GM10266 (cell line): ENCODE measurements at regions not wholly inside any gene's neighbourhood (a gene's known extent, or its start where the extent isn't known, plus 50 kb on each side); places are given as distances from the start of the nearest gene placed in this dataset.
"Not testable (repeated sequence)": the region's sequence is repeated elsewhere in the genome, so short reads cannot be mapped to it uniquely, and the experiment has no call there.

ENCODE experiments used
- DNase-seq: peaks from one replicate; pipeline ENCODE4 v3.0.0; 2012; ENCODE audit errors: extremely low spot score
- CTCF ChIP-seq: IDR thresholded peaks from 2 replicates; pipeline ENCODE4 v1.5.1; 2012; ENCODE audit warnings: mild to moderate bottlenecking, low read depth; ENCODE audit not compliant: control insufficient read depth, insufficient read depth; ENCODE audit errors: missing control alignments

DNA sequence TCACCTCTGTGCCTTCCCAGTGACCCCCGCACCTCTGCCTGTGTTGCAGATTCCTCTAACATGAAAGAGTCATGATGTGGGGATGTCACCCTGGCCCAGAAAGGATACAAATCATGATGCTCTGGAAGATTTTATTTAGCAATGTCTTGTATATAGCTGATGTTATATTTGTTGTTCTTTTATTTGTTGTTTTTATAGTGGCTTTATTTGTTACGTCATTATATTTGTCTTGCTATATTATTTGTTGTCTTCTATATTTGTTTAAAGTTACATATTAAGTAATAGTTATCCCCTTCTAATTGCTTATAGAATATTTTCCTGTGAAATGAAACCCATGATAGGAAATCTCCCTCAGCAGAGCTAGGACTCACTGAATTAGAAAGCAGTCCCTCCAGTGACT is 1149.2 kb downstream of the UQCRFS1 start:
- TF ChIP-seq CTCF: no peak

GRCh38 chr19:28061111-28061510 is 1151.8 kb downstream of the UQCRFS1 start:
- no peak for TF ChIP-seq CTCF
- DNase-seq: no peak

More for the DNA sequence above, 1149.2 kb downstream of the UQCRFS1 start:
- no peak for DNase-seq

DNA sequence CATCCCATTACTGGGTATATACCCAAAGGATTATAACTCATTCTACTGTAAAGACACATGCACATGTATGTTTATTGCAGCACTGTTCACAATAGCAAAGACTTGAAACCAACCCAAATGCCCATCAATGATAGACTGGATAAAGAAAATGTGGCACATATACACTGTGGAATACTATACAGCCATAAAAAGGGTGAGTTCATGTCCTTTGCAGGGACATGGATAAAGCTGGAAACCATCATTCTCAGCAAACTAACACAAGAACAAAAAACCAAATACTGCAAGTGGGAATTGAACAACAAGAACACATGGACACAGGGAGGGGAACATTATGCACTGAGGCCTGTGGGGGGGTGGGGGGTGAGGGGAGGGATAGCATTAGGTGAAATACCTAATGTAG is 1155.9 kb downstream of the UQCRFS1 start:
- not testable (repeated sequence) for DNase-seq

DNA sequence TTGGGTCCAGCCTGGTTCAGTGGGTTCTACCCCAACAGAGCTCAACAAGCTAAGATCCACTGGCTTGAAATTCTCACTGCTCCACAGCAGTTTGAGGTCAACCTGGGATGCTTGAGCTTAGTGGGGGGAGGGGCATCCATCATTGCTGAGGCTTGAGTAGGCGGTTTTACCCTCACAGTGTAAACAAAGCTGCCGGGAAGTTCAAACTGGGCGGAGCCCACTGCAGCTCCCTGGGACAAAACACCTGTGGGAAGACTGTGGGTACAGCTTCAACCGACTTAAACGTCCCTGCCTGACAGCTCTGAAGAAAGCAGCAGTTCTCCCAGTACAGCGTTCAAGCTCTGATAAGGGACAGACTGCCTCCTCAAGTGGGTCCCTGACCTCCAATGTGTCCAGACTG is 1161.9 kb downstream of the UQCRFS1 start:
- DNase-seq: no peak
- no peak for TF ChIP-seq CTCF

- no peak for TF ChIP-seq CTCF
- no peak for DNase-seq
These were observed 1163.1 kb downstream of the UQCRFS1 start for GRCh38 chr19:28049875-28050274.

GRCh38 chr19:28046932-28047331 is 1166.0 kb downstream of the UQCRFS1 start:
- no peak for TF ChIP-seq CTCF
- DNase-seq: no peak

GRCh38 chr19:28045621-28046020 is 1167.3 kb downstream of the UQCRFS1 start:
- no peak for TF ChIP-seq CTCF
- no peak for DNase-seq

DNA sequence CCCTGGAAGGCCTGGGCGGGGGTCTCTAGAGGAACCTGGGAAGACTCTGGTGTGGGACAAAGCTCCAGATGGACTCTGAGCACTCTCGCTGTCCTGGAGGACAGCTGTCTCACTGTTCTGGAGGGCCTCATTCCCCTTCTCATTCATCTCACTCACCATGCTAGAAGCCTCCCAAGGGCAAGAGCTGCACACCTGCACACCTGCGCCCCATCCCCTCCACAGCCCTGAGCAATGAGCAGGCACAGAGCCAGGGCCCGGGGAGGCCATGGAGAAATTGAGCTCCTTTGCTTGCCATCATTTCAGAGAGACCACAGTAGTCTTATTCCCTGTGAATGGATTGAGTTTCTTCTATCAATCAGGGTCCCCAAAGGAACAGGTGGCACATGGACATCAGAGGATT is 1168.5 kb downstream of the UQCRFS1 start:
- no peak for TF ChIP-seq CTCF

More for the DNA sequence above, 1168.5 kb downstream of the UQCRFS1 start:
- DNase-seq: no peak
